Spleen (tissue), 7 donors: ENCODE measurements at regions not wholly inside any gene's neighbourhood (a gene's known extent, or its start where the extent isn't known, plus 50 kb on each side); places are given as distances from the start of the nearest gene placed in this dataset.

Experiments used
- CTCF ChIP-seq, 11 experiments: fragments of 200-600 bp in 7 of 11; fragments of 450-650 bp in 4 of 11; sonication (generic) in 4 of 11; IDR thresholded peaks in 8 of 11; conservative IDR thresholded peaks in 3 of 11; 1 replicate in 7 of 11; 2 replicates in 4 of 11; pipeline versions ENCODE4 v1.4.0 to v1.8.0; 2016 to 2021; ENCODE audit warnings: antibody characterized with exemption in 11 of 11, inconsistent platforms in 4 of 11, mild to moderate bottlenecking in 1 of 11
- POLR2A ChIP-seq, 3 donors: fragments of 450-650 bp; IDR thresholded peaks; one replicate each; pipeline ENCODE4 v1.5.1; 2017; ENCODE audit warnings: antibody characterized with exemption in 3 of 3, mild to moderate bottlenecking in 1 of 3
- POLR2AphosphoS5 ChIP-seq, 3 donors: sonication (generic); formaldehyde crosslinking; IDR thresholded peaks; one replicate each; pipeline ENCODE4 v1.5.1; 2017; ENCODE audit warnings: antibody characterized with exemption in 3 of 3
- donor health status: DM: no; HTN: no; CAD: no; lungs with moderate emphysema.
- donor health status: DM: no; HTN: no; CAD: no.
- donor health status: DM: no; HTN: no; CAD: no.

DNA sequence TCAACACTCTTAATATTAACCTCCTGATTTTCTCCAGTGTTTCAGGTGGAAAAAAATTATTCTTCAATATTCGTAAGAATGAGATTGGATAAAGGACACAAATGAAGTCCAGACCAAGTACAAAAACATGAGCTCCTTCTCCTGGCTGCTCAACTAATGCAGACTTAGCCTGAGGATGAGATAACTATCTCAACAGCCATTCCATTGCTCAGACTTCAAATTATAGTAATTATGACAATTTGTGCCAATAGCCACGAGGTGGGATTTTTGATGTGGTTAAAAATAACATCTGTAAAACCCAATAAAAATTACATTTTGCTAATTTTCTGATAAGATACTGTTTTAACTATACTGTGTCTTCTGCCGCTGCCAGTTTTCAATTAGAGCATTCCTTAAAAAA, 323.6 kb downstream of the SOX2 start:
- no peak for TF ChIP-seq POLR2AphosphoS5 (IDR thresholded peaks at IDR 0.05)
- no peak for TF ChIP-seq CTCF (IDR thresholded peaks at IDR 0.05 in 8 of 11, conservative IDR thresholded peaks at IDR 0.05 in 3 of 11)
- TF ChIP-seq POLR2A (IDR thresholded peaks at IDR 0.05): no peak
